A673 (cell line): ENCODE measurements at regions not wholly inside any gene's neighbourhood (a gene's known extent, or its start where the extent isn't known, plus 50 kb on each side); places are given as distances from the start of the nearest gene placed in this dataset.

Source experiments
- BruUV-seq: library from RNA; stranded (reverse); fragments of 400-500 nt; replicated peaks from 2 replicates; lab custom pipeline; 2021; lab: Mats Ljungman, UMichigan
- CTCF ChIA-PET: fragments of 300-600 bp; sonication (Branson Sonifier 250); formaldehyde crosslinking; loops from one replicate; lab custom pipeline; 2022; ENCODE audit warnings: antibody characterized with exemption; lab: Charles Lee
- POLR2A ChIA-PET: fragments of 300-600 bp; sonication (Branson Sonifier 250); formaldehyde crosslinking; loops from one replicate; lab custom pipeline; 2022; ENCODE audit warnings: antibody characterized with exemption; ENCODE audit not compliant: low non-redundant PET; lab: Charles Lee
- DNase-seq: peaks from one replicate; pipeline ENCODE4 v3.0.0-alpha.2; 2015; ENCODE audit warnings: low spot score
- H3K27ac ChIP-seq: fragments of 200-600 bp; sonication (generic); 2 replicates; pipeline ENCODE4 v1.5.1; 2016; ENCODE audit warnings: mixed run types, low read depth, mild to moderate bottlenecking, mixed read lengths, antibody characterized with exemption, low read length; ENCODE audit not compliant: poor library complexity, severe bottlenecking
- H3K27me3 ChIP-seq: fragments of 200-600 bp; sonication (generic); replicated peaks from 2 replicates; pipeline ENCODE4 v1.6.1; 2017; ENCODE audit warnings: mixed run types, low read depth, mild to moderate bottlenecking, mixed read lengths, antibody characterized with exemption, low read length; ENCODE audit not compliant: insufficient read depth, poor library complexity
- H3K36me3 ChIP-seq: fragments of 200-600 bp; sonication (generic); 2 replicates; pipeline ENCODE4 v1.6.1; 2016; ENCODE audit warnings: mixed run types, mild to moderate bottlenecking, mixed read lengths, antibody characterized with exemption, low read length; ENCODE audit not compliant: insufficient read depth, poor library complexity, severe bottlenecking
- H3K4me1 ChIP-seq: fragments of 200-600 bp; sonication (generic); 2 replicates; pipeline ENCODE4 v1.6.1; 2017; ENCODE audit warnings: mixed run types, mild to moderate bottlenecking, mixed read lengths, antibody characterized with exemption, low read length; ENCODE audit not compliant: insufficient read depth, poor library complexity, severe bottlenecking
- H3K4me3 ChIP-seq: fragments of 200-600 bp; sonication (generic); 2 replicates; pipeline ENCODE4 v1.5.1; 2016; ENCODE audit warnings: low read depth, mixed run types, mild to moderate bottlenecking, mixed read lengths, low read length; ENCODE audit not compliant: poor library complexity, severe bottlenecking
- H3K9me3 ChIP-seq: fragments of 200-600 bp; sonication (generic); 2 replicates; pipeline ENCODE4 v1.6.1; 2016; ENCODE audit warnings: mixed run types, low read depth, mild to moderate bottlenecking, mixed read lengths, antibody characterized with exemption, low read length; ENCODE audit not compliant: poor library complexity, severe bottlenecking
- CTCF ChIP-seq: fragments of 300-800, 200-600 bp; sonication (generic); conservative IDR thresholded peaks from 2 replicates; pipeline ENCODE4 v1.5.1; 2017; ENCODE audit warnings: low read depth, mild to moderate bottlenecking, antibody characterized with exemption, low read length, moderate library complexity, mixed read lengths
- EZH2 ChIP-seq: fragments of 200-600 bp; sonication (generic); IDR thresholded peaks from 2 replicates; pipeline ENCODE4 v1.6.1; 2017; ENCODE audit warnings: borderline replicate concordance, low read depth, mild to moderate bottlenecking, mixed read lengths, antibody characterized with exemption, low read length; ENCODE audit not compliant: poor library complexity, severe bottlenecking
- intact Hi-C: fragments of 100-400 bp; cut with micrococcal nuclease; formaldehyde crosslinking; loops from one replicate; pipeline ENCODE4 v1.10.0; 2022; ENCODE audit not compliant: unreplicated experiment

DNA sequence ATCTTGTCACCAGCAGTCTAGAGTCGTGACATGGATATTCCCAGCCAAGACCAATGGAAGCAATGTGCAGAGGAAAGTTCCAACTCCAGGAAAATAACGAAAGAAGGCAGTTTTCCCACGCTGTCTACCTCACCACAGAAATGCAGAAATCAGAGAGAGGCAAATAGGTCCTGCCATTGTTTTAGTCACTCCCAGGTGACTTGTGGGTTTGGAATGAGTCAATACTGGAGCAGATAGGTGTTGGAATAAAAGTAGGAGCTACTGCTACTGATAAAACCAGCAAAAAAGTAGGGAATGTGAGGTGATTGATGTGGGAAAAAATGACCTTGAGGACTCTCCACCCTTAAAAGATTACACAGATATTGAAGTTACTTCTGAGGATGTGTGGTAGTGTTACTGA lies 72.8 kb upstream of the RAI2 start:
- H3K27me3 ChIP-seq = no peaks in the 10 kb centered on the region
- no peak for TF ChIP-seq CTCF
- no peak for TF ChIP-seq EZH2
- H3K4me1 ChIP-seq = no peaks in the 10 kb centered on the region
- H3K9me3 ChIP-seq = no peaks in the 10 kb centered on the region
- H3K27ac ChIP-seq = no peak overlapping the region
- no peaks in the 10 kb centered on the region for H3K36me3 ChIP-seq
- intact Hi-C loops = no loop called here
- no TSS peak for BruUV-seq
- ChIA-PET CTCF (interaction anchor here (0.6 kb wide), 1 partner anchor 472 kb away, joined by 4 read pairs; no protein-coding TSS in a partner anchor), POLR2A (no interaction called here)
- no peak overlapping the region for H3K4me3 ChIP-seq
- DNase-seq = no peak

- TF ChIP-seq EZH2 = no peak
- TF ChIP-seq CTCF = no peak
- H3K27me3 ChIP-seq = no peaks in the 10 kb centered on the region
- no peak overlapping the region for H3K4me3 ChIP-seq
- H3K27ac ChIP-seq = no peak overlapping the region
- no peak for DNase-seq
- ChIA-PET POLR2A (no interaction called here), CTCF (no interaction called here)
- no TSS peak for BruUV-seq
- intact Hi-C loops = no loop called here
- H3K9me3 ChIP-seq = no peaks in the 10 kb centered on the region
- no peaks in the 10 kb centered on the region for H3K4me1 ChIP-seq
- no peaks in the 10 kb centered on the region for H3K36me3 ChIP-seq
Measured at GRCh38 chrX:17932781-17933180, 71.7 kb upstream of the RAI2 start.

- H3K9me3 ChIP-seq = no peaks in the 10 kb centered on the region
- H3K27ac ChIP-seq = no peak overlapping the region
- CTCF ChIA-PET = no interaction called here
- no peaks in the 10 kb centered on the region for H3K4me1 ChIP-seq
- POLR2A ChIA-PET = no interaction called here
- no peak for DNase-seq
- no peak overlapping the region for H3K4me3 ChIP-seq
- no peak for TF ChIP-seq EZH2
- TF ChIP-seq CTCF = no peak
- BruUV-seq = no TSS peak
- no peaks in the 10 kb centered on the region for H3K27me3 ChIP-seq
- H3K36me3 ChIP-seq = no peaks in the 10 kb centered on the region
- intact Hi-C loops = loop anchor here (2.0 kb wide), 1 partner anchor 279 kb away; no protein-coding TSS in a partner anchor
Measured at GRCh38 chrX:17931855-17932254, 70.8 kb upstream of the RAI2 start.
